SK-N-SH treated with all-trans-retinoic acid at 6 μM for 48 hours (cell line): ENCODE measurements at regions not wholly inside any gene's neighbourhood (a gene's known extent, or its start where the extent isn't known, plus 50 kb on each side); places are given as distances from the start of the nearest gene placed in this dataset.

Experiments used
- ARNTL ChIP-seq: fragments of 450-650 bp; formaldehyde crosslinking; IDR thresholded peaks from 2 replicates; pipeline ENCODE4 v1.5.0; 2020; ENCODE audit warnings: low read depth, mild to moderate bottlenecking, moderate library complexity, borderline replicate concordance
- TF ChIP-seq, protein P1 (sequence below): fragments of 250-450 bp; sonication (Bioruptor Pico); IDR thresholded peaks from 2 replicates; pipeline ENCODE4 v1.5.1; 2020; ENCODE audit warnings: low read depth, mild to moderate bottlenecking, moderate library complexity
- TF ChIP-seq, protein P2 (sequence below): fragments of 250-450 bp; sonication (Bioruptor Pico); IDR thresholded peaks from 2 replicates; pipeline ENCODE4 v1.8.0; 2020; ENCODE audit warnings: mild to moderate bottlenecking, moderate library complexity, borderline replicate concordance

DNA sequence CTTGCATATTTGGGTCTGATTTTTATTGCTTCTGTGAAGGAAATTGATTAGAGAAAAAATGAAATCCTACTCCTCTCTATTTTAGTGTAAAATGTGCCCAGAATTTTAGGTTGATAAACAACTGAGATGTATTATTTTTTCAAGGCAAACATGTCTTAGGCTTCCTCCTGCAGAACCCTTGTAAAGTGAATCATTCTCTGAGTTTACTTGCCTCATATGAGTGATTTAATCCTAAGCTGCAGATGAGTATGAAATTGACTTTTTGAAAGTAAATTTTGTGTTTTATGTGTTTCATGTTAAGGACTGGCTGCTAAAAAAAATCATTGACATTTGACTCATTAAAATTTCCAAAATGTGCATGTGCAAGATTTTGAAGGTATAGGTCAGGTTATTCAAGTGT lies 138.5 kb upstream of the PHACTR1 start:
- TF ChIP-seq, protein P1, sequence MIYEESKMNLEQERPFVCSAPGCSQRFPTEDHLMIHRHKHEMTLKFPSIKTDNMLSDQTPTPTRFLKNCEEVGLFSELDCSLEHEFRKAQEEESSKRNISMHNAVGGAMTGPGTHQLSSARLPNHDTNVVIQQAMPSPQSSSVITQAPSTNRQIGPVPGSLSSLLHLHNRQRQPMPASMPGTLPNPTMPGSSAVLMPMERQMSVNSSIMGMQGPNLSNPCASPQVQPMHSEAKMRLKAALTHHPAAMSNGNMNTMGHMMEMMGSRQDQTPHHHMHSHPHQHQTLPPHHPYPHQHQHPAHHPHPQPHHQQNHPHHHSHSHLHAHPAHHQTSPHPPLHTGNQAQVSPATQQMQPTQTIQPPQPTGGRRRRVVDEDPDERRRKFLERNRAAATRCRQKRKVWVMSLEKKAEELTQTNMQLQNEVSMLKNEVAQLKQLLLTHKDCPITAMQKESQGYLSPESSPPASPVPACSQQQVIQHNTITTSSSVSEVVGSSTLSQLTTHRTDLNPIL = no peak
- TF ChIP-seq, protein P2, sequence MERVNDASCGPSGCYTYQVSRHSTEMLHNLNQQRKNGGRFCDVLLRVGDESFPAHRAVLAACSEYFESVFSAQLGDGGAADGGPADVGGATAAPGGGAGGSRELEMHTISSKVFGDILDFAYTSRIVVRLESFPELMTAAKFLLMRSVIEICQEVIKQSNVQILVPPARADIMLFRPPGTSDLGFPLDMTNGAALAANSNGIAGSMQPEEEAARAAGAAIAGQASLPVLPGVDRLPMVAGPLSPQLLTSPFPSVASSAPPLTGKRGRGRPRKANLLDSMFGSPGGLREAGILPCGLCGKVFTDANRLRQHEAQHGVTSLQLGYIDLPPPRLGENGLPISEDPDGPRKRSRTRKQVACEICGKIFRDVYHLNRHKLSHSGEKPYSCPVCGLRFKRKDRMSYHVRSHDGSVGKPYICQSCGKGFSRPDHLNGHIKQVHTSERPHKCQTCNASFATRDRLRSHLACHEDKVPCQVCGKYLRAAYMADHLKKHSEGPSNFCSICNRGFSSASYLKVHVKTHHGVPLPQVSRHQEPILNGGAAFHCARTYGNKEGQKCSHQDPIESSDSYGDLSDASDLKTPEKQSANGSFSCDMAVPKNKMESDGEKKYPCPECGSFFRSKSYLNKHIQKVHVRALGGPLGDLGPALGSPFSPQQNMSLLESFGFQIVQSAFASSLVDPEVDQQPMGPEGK (CRISPR knock-in tag) = no peak
- no peak for TF ChIP-seq ARNTL
